Activated T-cell treated with anti-CD3 and anti-CD28 coated beads, Interleukin-2, amount 50 U/mL, for 1 hour (primary cell): ENCODE measurements at regions not wholly inside any gene's neighbourhood (a gene's known extent, or its start where the extent isn't known, plus 50 kb on each side); places are given as distances from the start of the nearest gene placed in this dataset.
"Not testable (repeated sequence)": the region's sequence is repeated elsewhere in the genome, so short reads cannot be mapped to it uniquely, and the experiment has no call there.

Experiments
- DNase-seq: peaks from one replicate; pipeline ENCODE4 v3.0.0-alpha.2; 2020

GRCh38 chr11:129639300-129639699 lies 176.3 kb upstream of the TMEM45B start:
- no peak for DNase-seq

- no peak for DNase-seq
These were observed 175.0 kb upstream of the TMEM45B start for GRCh38 chr11:129640671-129641070.

GRCh38 chr11:129643031-129643721 lies 172.5 kb upstream of the TMEM45B start:
- DNase-seq, result no peak

GRCh38 chr11:129644326-129644725 lies 171.3 kb upstream of the TMEM45B start:
- no peak for DNase-seq

GRCh38 chr11:129645943-129646342 lies 169.7 kb upstream of the TMEM45B start:
- DNase-seq, result no peak

GRCh38 chr11:129650044-129650443 lies 165.6 kb upstream of the TMEM45B start:
- DNase-seq, result not testable (repeated sequence)

GRCh38 chr11:129652835-129653234 lies 162.8 kb upstream of the TMEM45B start:
- DNase-seq, result no peak

- no peak for DNase-seq
These were observed 160.3 kb upstream of the TMEM45B start for GRCh38 chr11:129655247-129655832.

GRCh38 chr11:129657866-129658525 lies 157.7 kb upstream of the TMEM45B start:
- no peak for DNase-seq

GRCh38 chr11:129658526-129658867 lies 157.2 kb upstream of the TMEM45B start:
- DNase-seq, result no peak

GRCh38 chr11:129680907-129681306 lies 134.7 kb upstream of the TMEM45B start:
- no peak for DNase-seq

- DNase-seq, result no peak
These were observed 134.1 kb upstream of the TMEM45B start for GRCh38 chr11:129681344-129682114.

- no peak for DNase-seq
These were observed 129.4 kb upstream of the TMEM45B start for GRCh38 chr11:129686269-129686668.

GRCh38 chr11:129691142-129691541 lies 124.5 kb upstream of the TMEM45B start:
- DNase-seq, result no peak

- DNase-seq, result no peak
These were observed 121.1 kb upstream of the TMEM45B start for GRCh38 chr11:129694538-129694937.

- no peak for DNase-seq
These were observed 120.7 kb upstream of the TMEM45B start for GRCh38 chr11:129694966-129695365.

GRCh38 chr11:129695571-129696308 lies 119.9 kb upstream of the TMEM45B start:
- DNase-seq, result peak; percentile 76

- no peak for DNase-seq
These were observed 119.2 kb upstream of the TMEM45B start for GRCh38 chr11:129696309-129696989.

GRCh38 chr11:129698212-129698611 lies 117.4 kb upstream of the TMEM45B start:
- no peak for DNase-seq

GRCh38 chr11:129699711-129700304 lies 115.8 kb upstream of the TMEM45B start:
- DNase-seq, result no peak

GRCh38 chr11:129700701-129701100 lies 114.9 kb upstream of the TMEM45B start:
- DNase-seq, result no peak

- DNase-seq, result no peak
These were observed 113.9 kb upstream of the TMEM45B start for GRCh38 chr11:129701706-129702105.
